Progenitor cell of endocrine pancreas (in vitro differentiated cells): ENCODE measurements at regions not wholly inside any gene's neighbourhood (a gene's known extent, or its start where the extent isn't known, plus 50 kb on each side); places are given as distances from the start of the nearest gene placed in this dataset.

Experiments
- DNase-seq: peaks from one replicate; pipeline ENCODE4 v3.0.0; 2021; ENCODE audit warnings: low spot score; ENCODE audit not compliant: unreplicated experiment
- H3K27ac Mint-ChIP-seq: 2 replicates; pipeline ENCODE4 v1.8.0; 2021; ENCODE audit warnings: mild to moderate bottlenecking, moderate library complexity, mixed read lengths
- H3K27me3 Mint-ChIP-seq: 2 replicates; pipeline ENCODE4 v1.8.0; 2021; ENCODE audit warnings: mixed read lengths
- H3K36me3 Mint-ChIP-seq: 2 replicates; pipeline ENCODE4 v1.8.0; 2022; ENCODE audit warnings: mixed read lengths; ENCODE audit not compliant: insufficient read depth
- H3K4me1 Mint-ChIP-seq: 2 replicates; pipeline ENCODE4 v1.8.0; 2021; ENCODE audit warnings: low read depth, mixed read lengths
- H3K4me3 Mint-ChIP-seq: 2 replicates; pipeline ENCODE4 v1.8.0; 2021; ENCODE audit warnings: low read depth, mild to moderate bottlenecking, moderate library complexity, mixed read lengths
- H3K9me3 Mint-ChIP-seq: 2 replicates; pipeline ENCODE4 v1.8.0; 2021; ENCODE audit warnings: low read depth, mixed read lengths
- TF ChIP-seq, protein P1 (sequence below): fragments of 200-600 bp; sonication (generic); IDR thresholded peaks from one replicate; pipeline ENCODE4 v1.5.0; 2021; ENCODE audit warnings: antibody characterized with exemption, mild to moderate bottlenecking; ENCODE audit not compliant: unreplicated experiment

DNA sequence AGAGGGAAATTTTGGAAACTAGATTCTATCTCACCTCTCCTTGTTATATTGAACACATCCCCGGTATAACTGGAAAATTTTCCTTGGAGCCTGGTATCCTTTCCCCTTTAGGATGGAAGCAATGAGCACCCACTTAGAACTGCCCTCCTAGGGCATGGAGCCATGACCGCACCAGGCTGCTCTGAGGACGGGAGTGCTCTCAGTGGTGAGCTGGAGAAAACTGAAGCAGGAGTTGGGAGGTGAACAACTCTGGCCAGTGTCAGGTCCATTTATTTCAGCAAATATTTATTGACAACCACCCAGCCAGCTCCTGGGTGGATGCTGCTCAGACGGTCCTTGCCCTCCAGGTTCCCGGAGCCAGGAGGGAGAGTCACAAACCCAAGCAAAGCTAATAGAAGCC lies 278.1 kb downstream of the WDR11 start:
- Mint-ChIP-seq H3K9me3 (no peaks in the 10 kb centered on the region), H3K36me3 (no peaks in the 10 kb centered on the region), H3K4me1 (peaks cover 7% of the 10 kb centered on the region), H3K4me3 (no peak overlapping the region), H3K27ac (no peak overlapping the region), H3K27me3 (peaks cover 10% of the 10 kb centered on the region)
- TF ChIP-seq, protein P1, sequence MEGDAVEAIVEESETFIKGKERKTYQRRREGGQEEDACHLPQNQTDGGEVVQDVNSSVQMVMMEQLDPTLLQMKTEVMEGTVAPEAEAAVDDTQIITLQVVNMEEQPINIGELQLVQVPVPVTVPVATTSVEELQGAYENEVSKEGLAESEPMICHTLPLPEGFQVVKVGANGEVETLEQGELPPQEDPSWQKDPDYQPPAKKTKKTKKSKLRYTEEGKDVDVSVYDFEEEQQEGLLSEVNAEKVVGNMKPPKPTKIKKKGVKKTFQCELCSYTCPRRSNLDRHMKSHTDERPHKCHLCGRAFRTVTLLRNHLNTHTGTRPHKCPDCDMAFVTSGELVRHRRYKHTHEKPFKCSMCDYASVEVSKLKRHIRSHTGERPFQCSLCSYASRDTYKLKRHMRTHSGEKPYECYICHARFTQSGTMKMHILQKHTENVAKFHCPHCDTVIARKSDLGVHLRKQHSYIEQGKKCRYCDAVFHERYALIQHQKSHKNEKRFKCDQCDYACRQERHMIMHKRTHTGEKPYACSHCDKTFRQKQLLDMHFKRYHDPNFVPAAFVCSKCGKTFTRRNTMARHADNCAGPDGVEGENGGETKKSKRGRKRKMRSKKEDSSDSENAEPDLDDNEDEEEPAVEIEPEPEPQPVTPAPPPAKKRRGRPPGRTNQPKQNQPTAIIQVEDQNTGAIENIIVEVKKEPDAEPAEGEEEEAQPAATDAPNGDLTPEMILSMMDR: no peak
- DNase-seq: no peak

DNA sequence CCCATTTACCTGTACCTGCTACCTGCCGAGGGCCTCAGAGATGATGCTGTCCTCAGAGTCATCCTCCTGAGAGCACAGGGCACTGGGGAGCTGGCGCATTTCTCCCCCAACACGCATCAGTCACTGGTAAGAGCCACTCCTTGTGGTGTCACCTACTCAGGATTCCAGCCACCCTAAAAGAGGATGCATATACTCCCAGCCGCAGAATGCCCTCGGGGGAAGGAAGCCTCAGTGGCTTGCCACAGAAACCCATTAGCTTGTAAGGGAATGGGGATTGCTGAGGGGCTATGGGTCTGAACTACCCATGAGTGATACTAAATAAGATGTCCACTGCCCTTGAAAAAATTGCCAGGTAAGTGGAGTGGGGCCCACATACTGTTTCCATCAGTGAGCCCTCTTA lies 279.2 kb downstream of the WDR11 start:
- Mint-ChIP-seq H3K9me3 (no peaks in the 10 kb centered on the region), H3K4me1 (peaks cover 7% of the 10 kb centered on the region), H3K4me3 (no peak overlapping the region), H3K27me3 (peaks cover 15% of the 10 kb centered on the region), H3K36me3 (no peaks in the 10 kb centered on the region), H3K27ac (no peak overlapping the region)
- TF ChIP-seq, protein P1: no peak
- DNase-seq: no peak

DNA sequence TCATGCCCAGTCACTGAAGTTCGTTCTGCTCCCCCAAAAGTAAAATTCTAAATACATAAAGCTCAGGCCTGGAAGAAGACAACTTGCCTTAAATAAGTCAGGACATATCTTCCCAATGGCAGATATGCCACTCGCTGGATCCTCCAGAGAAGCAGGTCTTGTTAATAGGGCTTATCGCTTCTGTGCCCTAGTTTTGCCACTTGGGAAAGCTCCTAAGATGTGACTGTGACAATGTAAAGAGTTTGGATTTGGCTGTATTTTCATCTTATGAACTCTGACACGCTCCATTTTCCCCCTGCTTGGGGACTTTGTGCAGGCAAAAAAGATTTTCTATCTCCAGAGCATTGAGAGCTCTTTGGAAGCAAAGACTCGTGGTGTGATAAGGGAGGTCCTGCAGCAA lies 279.9 kb downstream of the WDR11 start:
- Mint-ChIP-seq H3K27me3 (peaks cover 15% of the 10 kb centered on the region), H3K27ac (no peak overlapping the region), H3K4me3 (no peak overlapping the region), H3K36me3 (no peaks in the 10 kb centered on the region), H3K9me3 (no peaks in the 10 kb centered on the region), H3K4me1 (peaks cover 7% of the 10 kb centered on the region)
- TF ChIP-seq, protein P1: no peak
- DNase-seq: no peak

DNA sequence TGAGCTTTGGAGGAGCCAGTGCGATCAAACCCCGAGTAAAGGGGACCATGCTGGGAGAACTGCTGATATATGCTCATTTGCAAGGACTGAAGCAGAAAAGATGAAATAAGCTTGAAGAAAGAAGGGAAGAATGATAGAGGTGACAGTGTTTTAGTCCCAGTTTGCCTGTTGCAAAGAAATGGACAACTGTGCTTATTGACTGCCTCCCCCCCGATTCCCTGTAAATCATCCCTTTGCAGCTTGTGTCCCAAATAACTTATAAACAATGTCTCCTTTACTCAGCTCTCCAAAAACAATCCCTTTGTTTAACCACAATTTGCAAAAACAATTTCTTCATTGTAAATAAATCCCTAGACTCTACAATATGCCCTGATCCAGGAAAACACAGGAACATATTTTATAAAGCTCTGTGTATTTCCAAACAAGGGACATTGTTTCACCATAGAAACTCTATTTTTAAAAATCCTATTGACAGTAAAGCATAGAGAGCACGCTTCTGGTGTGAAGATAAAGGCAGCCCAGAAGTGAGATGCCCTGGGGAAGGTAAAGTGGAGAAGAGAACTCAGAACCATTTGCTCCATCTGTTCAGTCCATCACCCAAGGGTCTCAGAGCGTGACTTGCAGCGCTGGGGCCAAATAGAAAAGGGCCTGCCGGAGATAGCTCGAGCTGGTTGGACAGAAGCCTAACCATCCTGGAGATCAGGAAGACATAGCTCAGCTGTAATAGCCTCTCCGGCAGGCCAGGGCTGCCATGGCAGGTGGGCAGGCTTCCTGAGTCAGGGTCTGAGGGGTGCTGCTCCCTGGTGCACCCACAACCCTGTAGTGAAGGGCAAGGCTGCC lies 280.5 kb downstream of the WDR11 start:
- Mint-ChIP-seq H3K4me1 (peaks cover 13% of the 10 kb centered on the region), H3K4me3 (no peak overlapping the region), H3K9me3 (no peaks in the 10 kb centered on the region), H3K27ac (no peak overlapping the region), H3K36me3 (no peaks in the 10 kb centered on the region), H3K27me3 (peaks cover 15% of the 10 kb centered on the region)
- DNase-seq: no peak
- TF ChIP-seq, protein P1: no peak

DNA sequence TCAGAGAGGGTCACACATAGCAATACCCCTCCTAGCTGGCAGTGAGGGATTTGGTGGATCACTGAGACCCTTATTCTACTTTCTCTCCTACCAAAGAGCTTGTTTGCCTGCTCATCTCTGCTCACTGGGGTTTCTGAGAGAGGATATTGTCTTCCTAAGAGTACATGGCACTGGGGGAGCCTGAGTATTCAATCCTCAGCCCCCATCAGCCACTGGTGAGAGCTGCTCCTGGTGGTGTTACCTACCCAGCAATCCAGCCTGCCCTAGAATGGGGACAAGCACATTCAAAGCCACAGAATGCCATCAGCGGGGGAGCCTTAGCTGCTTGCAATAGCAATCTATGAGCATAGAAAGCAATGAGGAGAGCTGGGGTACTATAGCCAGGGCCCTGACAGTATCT lies 281.1 kb downstream of the WDR11 start:
- Mint-ChIP-seq H3K36me3 (no peaks in the 10 kb centered on the region), H3K4me3 (no peak overlapping the region), H3K4me1 (peaks cover 13% of the 10 kb centered on the region), H3K27ac (no peak overlapping the region), H3K9me3 (no peaks in the 10 kb centered on the region), H3K27me3 (peaks cover 15% of the 10 kb centered on the region)
- DNase-seq: no peak
- TF ChIP-seq, protein P1: no peak
